Nephron progenitor cell (in vitro differentiated cells): ENCODE measurements at regions not wholly inside any gene's neighbourhood (a gene's known extent, or its start where the extent isn't known, plus 50 kb on each side); places are given as distances from the start of the nearest gene placed in this dataset.

ENCODE experiments used
- DNase-seq: peaks from one replicate; pipeline ENCODE4 v3.0.0; 2021
- H3K27ac Mint-ChIP-seq: 2 replicates; pipeline ENCODE4 v1.8.0; 2021; ENCODE audit warnings: mild to moderate bottlenecking, moderate library complexity, mixed read lengths
- H3K27me3 Mint-ChIP-seq: 2 replicates; pipeline ENCODE4 v1.8.0; 2021; ENCODE audit warnings: mild to moderate bottlenecking, low read depth, mixed read lengths; ENCODE audit not compliant: poor library complexity
- H3K36me3 Mint-ChIP-seq: 2 replicates; pipeline ENCODE4 v1.8.0; 2021; ENCODE audit warnings: low read depth, mixed read lengths
- H3K4me1 Mint-ChIP-seq: 2 replicates; pipeline ENCODE4 v1.8.0; 2021; ENCODE audit warnings: mixed read lengths
- H3K4me3 Mint-ChIP-seq: 2 replicates; pipeline ENCODE4 v1.8.0; 2021; ENCODE audit warnings: mild to moderate bottlenecking, moderate library complexity, mixed read lengths
- H3K9me3 Mint-ChIP-seq: 2 replicates; pipeline ENCODE4 v1.8.0; 2021; ENCODE audit warnings: mild to moderate bottlenecking, moderate library complexity, mixed read lengths
- TF ChIP-seq, protein P1 (sequence below): fragments of 200-600 bp; sonication (generic); IDR thresholded peaks from 2 replicates; pipeline ENCODE4 v1.5.0; 2021; ENCODE audit warnings: antibody characterized with exemption

DNA sequence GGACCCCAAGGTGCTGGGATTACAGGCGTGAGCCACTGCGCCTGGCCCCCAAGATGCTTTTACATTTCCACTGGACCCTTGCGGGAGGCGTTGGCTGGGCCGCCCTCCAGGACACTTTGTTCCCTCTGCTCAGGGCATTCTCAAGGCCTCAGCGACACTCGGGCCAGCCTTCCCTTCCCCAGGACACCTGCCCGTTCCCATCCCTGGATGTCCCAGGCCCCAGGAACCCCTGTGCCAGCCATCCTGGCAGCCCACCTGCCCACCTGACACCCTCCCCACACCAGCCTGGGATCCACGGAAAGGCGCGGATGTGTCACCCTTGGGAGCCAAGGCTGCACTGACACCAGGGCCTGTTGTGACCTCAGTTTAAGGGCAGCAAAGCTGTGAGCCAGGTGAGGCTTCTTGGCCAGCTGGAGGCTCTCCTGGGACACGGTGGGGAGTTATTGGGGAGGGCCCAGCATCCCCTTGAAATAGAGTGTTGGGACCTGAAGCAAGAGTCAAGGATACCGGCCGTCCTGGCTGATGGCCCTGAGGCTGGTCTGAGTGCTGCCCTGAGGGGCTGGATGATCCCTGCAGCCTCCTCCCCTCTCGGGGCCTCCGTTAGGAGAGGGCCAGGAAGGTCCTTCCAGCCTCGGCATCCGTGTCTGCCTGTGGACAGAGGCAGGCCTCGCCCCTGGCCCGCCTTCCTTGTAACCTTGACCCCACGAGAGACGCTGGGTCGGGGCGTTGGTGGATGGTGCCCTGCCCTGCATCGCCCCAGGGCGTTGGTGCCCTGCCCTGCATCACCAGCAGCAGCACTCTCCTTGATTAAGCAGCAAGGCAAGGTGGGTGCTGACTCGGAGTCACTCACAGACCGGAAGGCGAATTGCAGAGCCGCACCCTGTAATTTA is 84.2 kb upstream of the BHLHE23 start:
- TF ChIP-seq, protein P1, sequence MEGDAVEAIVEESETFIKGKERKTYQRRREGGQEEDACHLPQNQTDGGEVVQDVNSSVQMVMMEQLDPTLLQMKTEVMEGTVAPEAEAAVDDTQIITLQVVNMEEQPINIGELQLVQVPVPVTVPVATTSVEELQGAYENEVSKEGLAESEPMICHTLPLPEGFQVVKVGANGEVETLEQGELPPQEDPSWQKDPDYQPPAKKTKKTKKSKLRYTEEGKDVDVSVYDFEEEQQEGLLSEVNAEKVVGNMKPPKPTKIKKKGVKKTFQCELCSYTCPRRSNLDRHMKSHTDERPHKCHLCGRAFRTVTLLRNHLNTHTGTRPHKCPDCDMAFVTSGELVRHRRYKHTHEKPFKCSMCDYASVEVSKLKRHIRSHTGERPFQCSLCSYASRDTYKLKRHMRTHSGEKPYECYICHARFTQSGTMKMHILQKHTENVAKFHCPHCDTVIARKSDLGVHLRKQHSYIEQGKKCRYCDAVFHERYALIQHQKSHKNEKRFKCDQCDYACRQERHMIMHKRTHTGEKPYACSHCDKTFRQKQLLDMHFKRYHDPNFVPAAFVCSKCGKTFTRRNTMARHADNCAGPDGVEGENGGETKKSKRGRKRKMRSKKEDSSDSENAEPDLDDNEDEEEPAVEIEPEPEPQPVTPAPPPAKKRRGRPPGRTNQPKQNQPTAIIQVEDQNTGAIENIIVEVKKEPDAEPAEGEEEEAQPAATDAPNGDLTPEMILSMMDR, result no peak
- Mint-ChIP-seq H3K36me3 (no peaks in the 10 kb centered on the region), H3K27ac (no peak overlapping the region), H3K27me3 (peaks cover 87% of the 10 kb centered on the region), H3K4me1 (no peaks in the 10 kb centered on the region), H3K4me3 (no peak overlapping the region), H3K9me3 (no peaks in the 10 kb centered on the region)
- DNase-seq, result peak; percentile 0

DNA sequence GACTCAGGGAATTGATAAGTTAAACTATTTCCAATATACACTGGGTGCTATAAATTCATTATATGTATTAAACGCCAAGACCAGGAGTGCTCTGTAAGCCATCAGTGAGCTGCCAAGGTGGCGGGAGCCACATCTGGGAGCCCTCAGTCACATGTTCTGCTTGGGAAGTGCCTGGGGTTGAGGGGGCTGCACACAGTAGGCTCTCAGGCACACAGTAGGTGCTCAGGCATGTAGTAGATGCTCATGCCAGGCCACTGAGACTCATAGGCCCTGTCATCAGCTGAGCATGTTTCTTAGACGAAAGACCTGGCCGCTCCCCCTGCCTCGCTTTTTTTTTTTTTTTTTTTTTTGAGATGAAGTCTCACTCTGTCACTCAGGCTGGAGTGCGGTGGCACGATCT is 83.3 kb upstream of the BHLHE23 start:
- Mint-ChIP-seq H3K27me3 (peaks cover 86% of the 10 kb centered on the region), H3K36me3 (no peaks in the 10 kb centered on the region)

DNA sequence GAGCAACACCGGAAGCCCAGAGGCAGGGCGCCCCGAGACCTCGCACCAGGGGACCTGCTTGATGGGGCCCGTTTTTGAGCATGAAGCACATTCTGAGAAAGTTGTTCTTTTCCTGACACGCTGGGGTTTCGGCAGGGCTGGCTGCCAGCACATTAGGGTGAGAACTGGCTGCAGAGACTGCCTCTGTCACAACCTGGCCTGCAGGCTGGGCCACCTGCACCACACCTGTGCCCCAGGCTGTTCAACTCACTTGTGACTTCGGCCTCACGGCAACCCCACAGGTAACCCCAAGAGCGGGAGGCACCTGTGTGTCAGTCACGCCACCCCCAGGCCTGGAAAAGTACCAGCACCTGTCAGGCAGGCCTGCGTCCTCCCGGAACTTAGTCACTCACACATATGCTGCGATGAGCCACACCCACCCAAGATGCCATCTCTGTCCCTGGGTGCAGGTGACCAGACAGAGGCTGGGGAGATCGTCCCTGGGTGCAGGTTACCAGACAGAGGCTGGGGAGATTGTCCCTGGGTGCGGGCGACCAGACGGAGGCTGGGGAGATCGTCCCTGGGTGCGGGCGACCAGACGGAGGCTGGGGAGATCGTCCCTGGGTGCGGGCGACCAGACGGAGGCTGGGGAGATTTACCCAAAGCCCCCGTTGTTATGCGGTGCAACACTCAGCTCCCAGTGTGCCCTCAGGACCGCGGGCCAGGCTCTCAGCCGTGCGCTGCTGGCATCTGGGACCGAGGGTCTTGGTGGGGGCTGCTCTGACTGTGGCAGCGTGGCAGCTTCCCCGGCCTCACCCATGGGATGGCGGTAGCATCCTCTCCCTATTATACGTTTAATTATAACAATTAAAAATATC is 82.5 kb upstream of the BHLHE23 start:
- no peaks in the 10 kb centered on the region for H3K9me3 Mint-ChIP-seq
- DNase-seq, result peak; percentile 0
- no peak overlapping the region for H3K4me3 Mint-ChIP-seq
- TF ChIP-seq, protein P1, result no peak
- H3K36me3 Mint-ChIP-seq, result no peaks in the 10 kb centered on the region
- H3K4me1 Mint-ChIP-seq, result no peaks in the 10 kb centered on the region
- peaks cover 86% of the 10 kb centered on the region for H3K27me3 Mint-ChIP-seq
- no peak overlapping the region for H3K27ac Mint-ChIP-seq

More for the DNA sequence above, 83.3 kb upstream of the BHLHE23 start:
- Mint-ChIP-seq H3K27ac (no peak overlapping the region), H3K9me3 (no peaks in the 10 kb centered on the region), H3K4me3 (no peak overlapping the region), H3K4me1 (no peaks in the 10 kb centered on the region)
- DNase-seq, result no peak
- TF ChIP-seq, protein P1, result no peak

DNA sequence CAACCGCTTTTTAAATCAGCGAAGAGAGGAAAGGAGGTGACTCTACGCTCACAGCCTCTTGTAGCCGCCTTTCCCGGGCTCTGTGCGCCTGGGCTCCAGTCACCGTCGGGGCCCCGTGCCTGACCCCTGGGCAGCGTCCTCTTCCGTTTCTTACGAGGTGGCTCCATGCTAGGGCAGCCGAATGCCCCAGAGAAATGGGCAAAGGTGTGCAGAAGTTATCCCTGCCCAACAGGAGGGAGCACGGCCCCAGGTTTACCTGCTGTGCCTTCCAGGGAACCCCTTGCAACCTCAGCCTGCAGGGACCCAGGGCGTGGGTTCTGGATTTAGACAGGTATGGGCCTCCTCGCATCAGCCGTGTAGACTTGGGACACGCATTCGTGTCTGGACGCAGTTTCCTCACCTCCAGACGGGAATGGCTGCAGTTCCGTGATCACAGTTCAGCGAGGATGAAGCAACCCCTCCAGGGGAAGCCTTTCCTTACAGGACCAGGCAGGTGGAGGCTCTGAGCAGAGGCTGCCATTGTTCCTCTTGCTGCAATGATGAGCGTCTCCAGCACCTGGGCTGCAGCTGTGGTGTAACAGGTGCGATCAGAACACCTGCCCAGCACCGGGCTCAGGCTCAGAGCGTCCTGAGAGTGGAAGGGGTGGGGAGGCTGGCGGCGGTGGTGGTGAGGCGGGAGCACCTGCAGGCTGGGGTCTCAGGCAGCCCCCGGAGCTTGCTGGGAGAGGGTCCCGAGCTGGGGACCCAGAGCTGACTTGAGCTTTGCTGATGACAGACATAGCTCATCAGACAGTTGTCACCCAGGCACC is 81.3 kb upstream of the BHLHE23 start:
- DNase-seq, result peak; percentile 1
- Mint-ChIP-seq H3K4me3 (no peak overlapping the region), H3K27ac (no peak overlapping the region), H3K9me3 (no peaks in the 10 kb centered on the region), H3K27me3 (peaks cover 84% of the 10 kb centered on the region), H3K4me1 (no peaks in the 10 kb centered on the region), H3K36me3 (no peaks in the 10 kb centered on the region)
- TF ChIP-seq, protein P1, result no peak

DNA sequence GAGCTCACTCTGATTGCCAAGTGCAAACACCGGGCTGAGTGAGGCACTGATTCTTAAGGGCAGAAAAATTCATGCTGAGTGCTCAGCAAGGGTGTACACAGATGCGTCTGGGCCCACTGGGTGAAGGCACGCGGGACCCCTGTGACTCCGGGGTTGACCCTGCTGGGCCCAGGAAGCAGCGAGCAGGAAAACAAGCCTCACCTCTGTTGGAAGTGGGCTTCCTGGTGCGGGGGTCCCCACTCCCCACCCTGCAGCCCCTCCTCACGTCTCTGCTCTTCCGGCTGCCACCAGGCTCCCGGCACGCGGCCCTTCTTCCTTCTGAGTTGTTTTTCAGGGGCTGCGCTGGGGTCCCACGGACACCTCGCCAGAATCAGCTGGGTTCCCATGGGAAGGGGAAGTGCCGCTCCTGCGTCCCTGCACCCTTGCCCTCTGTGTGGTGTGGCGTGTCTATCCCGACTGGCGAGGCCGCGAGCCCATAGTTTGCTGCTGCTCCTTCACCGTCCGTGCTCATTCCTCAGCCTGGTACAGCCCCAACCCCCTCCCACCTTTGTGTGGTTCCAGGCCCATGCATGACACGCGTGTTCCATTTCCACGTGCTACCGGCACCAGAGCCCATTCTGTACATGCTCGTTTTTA is 80.6 kb upstream of the BHLHE23 start:
- H3K27ac Mint-ChIP-seq, result no peak overlapping the region
- no peaks in the 10 kb centered on the region for H3K9me3 Mint-ChIP-seq
- TF ChIP-seq, protein P1, result no peak
- peaks cover 85% of the 10 kb centered on the region for H3K27me3 Mint-ChIP-seq
- H3K4me3 Mint-ChIP-seq, result no peak overlapping the region
- no peaks in the 10 kb centered on the region for H3K36me3 Mint-ChIP-seq
- peak; percentile 0 for DNase-seq
- H3K4me1 Mint-ChIP-seq, result no peaks in the 10 kb centered on the region
